Stimulated activated CD8-positive, alpha-beta memory T cell treated with anti-CD3 and anti-CD28 coated beads, Interleukin-4, amount 100 ng/mL, for 1 hour (primary cell): ENCODE measurements at regions not wholly inside any gene's neighbourhood (a gene's known extent, or its start where the extent isn't known, plus 50 kb on each side); places are given as distances from the start of the nearest gene placed in this dataset.
"Not testable (repeated sequence)": the region's sequence is repeated elsewhere in the genome, so short reads cannot be mapped to it uniquely, and the experiment has no call there.

ENCODE experiments used
- DNase-seq, 2 donors: peaks; one replicate each; pipeline ENCODE4 v3.0.0-alpha.2; 2020; ENCODE audit warnings: low read depth in 2 of 2, low spot score in 1 of 2

GRCh38 chr4:38413524-38414341, 250.3 kb upstream of the KLF3 start:
- no peak for DNase-seq

DNA sequence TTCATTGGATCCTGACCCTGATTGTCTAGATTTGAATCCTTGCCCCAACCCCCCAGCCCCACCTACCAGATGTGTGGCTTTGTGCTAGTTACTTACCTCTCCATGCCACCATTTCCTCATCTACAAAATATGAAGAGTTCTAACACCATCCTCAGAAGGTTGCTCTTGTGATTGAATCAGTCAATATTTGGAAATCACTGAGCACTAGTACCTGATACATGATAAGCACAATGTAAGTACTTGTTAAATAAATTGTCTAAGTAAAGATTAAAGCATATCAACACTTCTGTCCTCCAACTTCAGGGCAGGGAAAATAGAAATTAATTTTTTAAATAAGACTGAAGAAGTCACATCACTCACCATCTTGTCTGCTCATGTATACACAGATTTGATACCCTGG, 249.6 kb upstream of the KLF3 start:
- DNase-seq: no peak

GRCh38 chr4:38415682-38416081, 248.3 kb upstream of the KLF3 start:
- DNase-seq: no peak

- no peak for DNase-seq
Observed at GRCh38 chr4:38416450-38417014, 247.5 kb upstream of the KLF3 start.

GRCh38 chr4:38420254-38420653, 243.7 kb upstream of the KLF3 start:
- not testable (repeated sequence) for DNase-seq

- no peak for DNase-seq
Observed at GRCh38 chr4:38422850-38423249, 241.1 kb upstream of the KLF3 start.

- no peak for DNase-seq
Observed at GRCh38 chr4:38424151-38424871, 239.7 kb upstream of the KLF3 start.

DNA sequence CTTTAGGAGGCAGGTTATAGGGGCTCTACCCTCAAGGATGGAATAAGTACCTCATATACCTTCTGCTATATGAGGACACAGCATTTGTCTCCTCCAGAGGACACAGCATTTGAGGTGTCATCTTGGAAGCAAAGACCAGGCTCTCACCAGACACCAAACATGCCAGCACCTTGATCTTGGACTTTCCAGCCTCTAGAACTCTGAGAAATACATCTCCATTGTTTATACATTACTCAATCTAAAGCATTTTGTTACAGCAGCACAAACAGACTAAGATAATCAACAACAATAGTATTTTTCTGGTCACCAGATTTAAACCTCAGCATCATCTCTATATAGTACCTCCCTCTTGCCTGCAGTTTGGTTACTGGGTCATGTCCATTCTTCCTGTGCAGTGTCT, 237.5 kb upstream of the KLF3 start:
- DNase-seq: no peak

- no peak for DNase-seq
Observed at GRCh38 chr4:38430841-38431240, 233.2 kb upstream of the KLF3 start.

DNA sequence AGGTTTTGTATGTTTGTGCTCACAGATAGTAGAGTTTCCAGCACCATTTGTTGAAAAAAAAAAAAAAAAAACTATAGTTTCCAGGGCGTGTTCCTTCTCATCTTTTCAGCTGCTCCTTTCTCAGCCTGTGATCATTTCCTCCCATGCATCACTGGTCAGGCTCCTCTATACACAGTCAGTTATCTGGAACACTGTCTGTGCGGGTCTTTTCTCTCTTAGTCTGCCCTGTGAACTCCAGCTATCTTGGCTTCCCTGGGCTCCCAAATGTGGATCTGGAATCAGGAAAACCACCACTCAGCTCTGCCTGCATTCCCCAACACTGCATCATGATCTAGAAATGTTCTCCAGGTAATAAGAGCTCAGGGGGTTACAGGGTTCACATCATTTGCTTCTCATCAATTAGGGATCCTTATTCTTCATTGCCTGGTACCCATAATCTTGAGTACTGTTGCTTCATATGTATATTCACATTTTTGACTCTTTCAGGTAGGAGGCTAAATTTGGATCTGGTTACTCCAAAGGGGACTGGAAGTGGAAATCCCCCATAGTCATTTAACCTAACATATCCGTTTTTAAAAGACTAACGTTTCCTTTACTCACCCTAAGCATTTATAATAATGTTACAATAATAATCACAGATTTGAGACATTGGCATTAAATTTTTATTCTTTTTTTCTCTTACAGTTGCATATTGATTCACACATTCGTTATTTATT, 221.8 kb upstream of the KLF3 start:
- DNase-seq: no peak

- no peak for DNase-seq
Observed at GRCh38 chr4:38449506-38450174, 214.4 kb upstream of the KLF3 start.

- DNase-seq: no peak
Observed at GRCh38 chr4:38452009-38452408, 212.0 kb upstream of the KLF3 start.

- DNase-seq: no peak
Observed at GRCh38 chr4:38452542-38452941, 211.5 kb upstream of the KLF3 start.

- DNase-seq: no peak
Observed at GRCh38 chr4:38453253-38453881, 210.6 kb upstream of the KLF3 start.

DNA sequence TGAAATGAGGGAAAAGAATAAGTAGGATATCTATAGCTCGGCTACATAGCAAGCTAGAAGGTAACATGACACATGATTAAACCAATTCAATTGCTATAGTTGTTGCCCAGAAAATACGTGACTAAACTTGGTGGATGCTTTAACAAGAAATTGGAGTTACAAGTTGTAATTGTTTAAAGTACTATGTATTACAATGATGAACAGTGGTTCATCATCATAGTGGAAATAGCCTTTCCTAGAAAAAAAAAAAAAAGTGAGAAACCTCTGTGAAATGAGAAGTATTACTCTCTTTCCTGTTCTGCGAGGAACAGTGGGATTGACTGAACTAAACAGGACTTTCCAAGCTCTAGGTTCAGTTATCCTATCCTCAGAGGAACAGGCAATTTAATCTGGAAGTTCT, 209.7 kb upstream of the KLF3 start:
- DNase-seq: no peak

DNA sequence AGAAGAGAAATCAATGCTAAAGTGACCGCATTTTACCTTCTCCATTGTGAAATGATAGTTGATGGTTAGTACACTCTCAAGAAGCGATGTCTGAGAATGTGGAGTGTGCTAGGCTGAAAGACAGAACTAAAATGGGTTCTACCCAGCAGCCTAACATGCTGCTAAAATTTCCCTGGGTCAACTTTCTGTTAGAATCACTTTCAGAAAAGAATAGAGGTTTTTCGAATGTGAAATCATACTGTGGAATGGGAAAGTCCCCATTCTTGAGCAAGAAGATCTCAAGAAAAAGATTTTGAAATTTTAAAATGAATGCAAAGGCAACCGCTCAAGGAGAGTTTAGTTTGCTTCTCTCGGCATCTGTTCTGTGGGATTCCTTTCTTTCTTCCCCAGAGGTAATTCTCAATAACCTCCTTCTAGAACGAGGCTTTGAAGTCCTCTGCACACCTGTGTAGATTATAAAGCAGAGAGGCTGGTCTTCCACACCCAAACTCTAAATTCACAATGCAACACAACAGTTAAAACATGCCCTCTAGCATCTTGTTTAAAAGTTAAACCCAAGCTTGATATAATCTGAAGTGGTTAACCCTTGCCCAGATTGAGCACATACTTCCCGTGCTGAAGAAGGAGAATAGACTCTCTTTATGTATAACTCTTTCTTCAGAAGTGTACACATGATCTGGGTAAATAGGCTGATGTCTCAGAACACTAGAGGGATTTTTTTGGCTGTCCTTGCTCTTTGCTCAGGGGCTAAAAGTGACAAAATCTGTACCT, 208.7 kb upstream of the KLF3 start:
- DNase-seq: no peak

GRCh38 chr4:38456096-38456495, 207.9 kb upstream of the KLF3 start:
- no peak for DNase-seq

- no peak for DNase-seq
Observed at GRCh38 chr4:38461342-38461741, 202.7 kb upstream of the KLF3 start.

GRCh38 chr4:38462367-38463055, 201.5 kb upstream of the KLF3 start:
- no peak for DNase-seq
